PC-9 (cell line): ENCODE measurements at regions not wholly inside any gene's neighbourhood (a gene's known extent, or its start where the extent isn't known, plus 50 kb on each side); places are given as distances from the start of the nearest gene placed in this dataset.

Source experiments
- BruUV-seq: library from RNA; stranded (reverse); fragments of 400-500 nt; replicated peaks from 2 replicates; lab custom pipeline; 2021; lab: Mats Ljungman, UMichigan
- CTCF ChIA-PET: fragments of 300-600 bp; sonication (Branson Sonifier 250); formaldehyde crosslinking; loops from one replicate; lab custom pipeline; 2022; ENCODE audit warnings: antibody characterized with exemption; lab: Charles Lee
- POLR2A ChIA-PET: fragments of 300-600 bp; sonication (Branson Sonifier 250); formaldehyde crosslinking; loops from one replicate; lab custom pipeline; 2022; ENCODE audit warnings: antibody characterized with exemption; ENCODE audit not compliant: unreplicated experiment; lab: Charles Lee
- DNase-seq, 2 experiments: peaks; one replicate each; pipeline versions ENCODE4 v3.0.0 to v3.0.0-alpha.2; 2015 to 2022; ENCODE audit warnings: mixed read lengths in 1 of 2
- H2AFZ ChIP-seq: fragments of 200-600 bp; sonication (generic); 2 replicates; pipeline ENCODE4 v1.8.1; 2017; ENCODE audit warnings: antibody characterized with exemption
- H3F3A ChIP-seq: fragments of 200-600 bp; sonication (generic); 2 replicates; pipeline ENCODE4 v1.8.1; 2017; ENCODE audit warnings: antibody characterized with exemption, mild to moderate bottlenecking, low read depth; ENCODE audit not compliant: insufficient read depth
- H3K27ac ChIP-seq: fragments of 200-600 bp; sonication (generic); 2 replicates; pipeline ENCODE4 v1.6.1; 2016; ENCODE audit warnings: mixed run types
- H3K27me3 ChIP-seq: fragments of 200-600 bp; sonication (generic); 2 replicates; pipeline ENCODE4 v1.6.1; 2016; ENCODE audit warnings: low read depth, mixed run types; ENCODE audit not compliant: insufficient read depth
- H3K36me3 ChIP-seq: fragments of 200-600 bp; sonication (generic); 2 replicates; pipeline ENCODE4 v1.6.1; 2016; ENCODE audit warnings: low read depth, mixed run types
- H3K4me1 ChIP-seq: fragments of 200-600 bp; sonication (generic); replicated peaks from 2 replicates; pipeline ENCODE4 v1.6.1; 2016; ENCODE audit warnings: mixed run types; ENCODE audit not compliant: insufficient read depth
- H3K4me2 ChIP-seq: fragments of 200-600 bp; sonication (generic); 2 replicates; pipeline ENCODE4 v1.6.1; 2017; ENCODE audit warnings: mixed run types
- H3K4me3 ChIP-seq: fragments of 200-600 bp; sonication (generic); 2 replicates; pipeline ENCODE4 v1.6.1; 2016; ENCODE audit warnings: mixed run types
- H3K79me2 ChIP-seq: fragments of 200-600 bp; sonication (generic); 2 replicates; pipeline ENCODE4 v1.6.1; 2017; ENCODE audit warnings: low read depth, mixed run types
- H3K9me2 ChIP-seq: fragments of 200-600 bp; sonication (generic); 2 replicates; pipeline ENCODE4 v1.8.1; 2017; ENCODE audit warnings: mild to moderate bottlenecking; ENCODE audit not compliant: insufficient read depth
- H3K9me3 ChIP-seq: fragments of 200-600 bp; sonication (generic); 2 replicates; pipeline ENCODE4 v1.8.1; 2016; ENCODE audit warnings: low read depth; ENCODE audit not compliant: insufficient read depth
- H4K20me1 ChIP-seq: fragments of 200-600 bp; sonication (generic); 2 replicates; pipeline ENCODE4 v1.8.1; 2017; ENCODE audit not compliant: insufficient read depth
- EZH2 ChIP-seq: fragments of 200-600 bp; sonication (generic); IDR thresholded peaks from 2 replicates; pipeline ENCODE4 v1.8.0; 2017; ENCODE audit warnings: antibody characterized with exemption, low read depth
- intact Hi-C: fragments of 100-400 bp; cut with micrococcal nuclease; formaldehyde crosslinking; loops from one replicate; pipeline ENCODE4 v1.10.0; 2022; ENCODE audit not compliant: unreplicated experiment
- TF ChIP-seq, protein P1 (sequence below): fragments of 200-600 bp; sonication (generic); conservative IDR thresholded peaks from 2 replicates; pipeline ENCODE4 v1.6.1; 2017; ENCODE audit warnings: mixed run types, antibody characterized with exemption, mild to moderate bottlenecking, moderate library complexity

DNA sequence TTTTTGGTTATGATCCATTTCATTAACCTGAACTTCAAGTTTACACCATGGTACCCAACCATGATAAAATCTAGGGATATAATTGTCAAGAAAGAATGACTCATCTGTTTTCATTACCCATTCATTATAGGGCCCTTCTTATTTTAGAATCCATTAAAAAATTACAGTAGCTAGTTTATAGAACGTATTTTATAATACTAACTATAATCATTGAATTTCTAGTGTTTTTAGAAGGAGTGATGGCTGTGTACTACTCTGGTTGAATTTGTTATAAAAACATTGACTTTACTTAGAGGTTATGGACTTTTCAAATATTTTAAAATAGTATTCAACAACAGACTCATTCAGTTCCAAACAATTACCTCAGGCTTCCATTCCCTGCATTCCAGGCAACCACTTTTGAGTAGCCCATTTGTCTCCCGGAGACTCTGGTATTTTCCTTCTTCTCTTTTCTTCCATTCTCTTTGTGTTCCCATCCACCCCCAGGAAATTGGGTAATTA is 71.9 kb upstream of the KLF12 start:
- no TSS peak for BruUV-seq
- Histone ChIP-seq H3F3A (no peaks in the 10 kb centered on the region), H2AFZ (no peak overlapping the region), H3K79me2 (no peaks in the 10 kb centered on the region), H3K36me3 (no peaks in the 10 kb centered on the region), H3K9me2 (no peaks in the 10 kb centered on the region), H3K27me3 (no peaks in the 10 kb centered on the region), H3K9me3 (no peaks in the 10 kb centered on the region), H4K20me1 (no peaks in the 10 kb centered on the region), H3K4me1 (no peaks in the 10 kb centered on the region), H3K4me3 (no peak overlapping the region), H3K27ac (no peak overlapping the region), H3K4me2 (no peak overlapping the region)
- POLR2A ChIA-PET, result no interaction called here
- intact Hi-C loops, result no loop called here
- TF ChIP-seq, protein P1, sequence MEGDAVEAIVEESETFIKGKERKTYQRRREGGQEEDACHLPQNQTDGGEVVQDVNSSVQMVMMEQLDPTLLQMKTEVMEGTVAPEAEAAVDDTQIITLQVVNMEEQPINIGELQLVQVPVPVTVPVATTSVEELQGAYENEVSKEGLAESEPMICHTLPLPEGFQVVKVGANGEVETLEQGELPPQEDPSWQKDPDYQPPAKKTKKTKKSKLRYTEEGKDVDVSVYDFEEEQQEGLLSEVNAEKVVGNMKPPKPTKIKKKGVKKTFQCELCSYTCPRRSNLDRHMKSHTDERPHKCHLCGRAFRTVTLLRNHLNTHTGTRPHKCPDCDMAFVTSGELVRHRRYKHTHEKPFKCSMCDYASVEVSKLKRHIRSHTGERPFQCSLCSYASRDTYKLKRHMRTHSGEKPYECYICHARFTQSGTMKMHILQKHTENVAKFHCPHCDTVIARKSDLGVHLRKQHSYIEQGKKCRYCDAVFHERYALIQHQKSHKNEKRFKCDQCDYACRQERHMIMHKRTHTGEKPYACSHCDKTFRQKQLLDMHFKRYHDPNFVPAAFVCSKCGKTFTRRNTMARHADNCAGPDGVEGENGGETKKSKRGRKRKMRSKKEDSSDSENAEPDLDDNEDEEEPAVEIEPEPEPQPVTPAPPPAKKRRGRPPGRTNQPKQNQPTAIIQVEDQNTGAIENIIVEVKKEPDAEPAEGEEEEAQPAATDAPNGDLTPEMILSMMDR, result no peak
- TF ChIP-seq EZH2, result no peak
- CTCF ChIA-PET, result no interaction called here
- DNase-seq, result no peak

DNA sequence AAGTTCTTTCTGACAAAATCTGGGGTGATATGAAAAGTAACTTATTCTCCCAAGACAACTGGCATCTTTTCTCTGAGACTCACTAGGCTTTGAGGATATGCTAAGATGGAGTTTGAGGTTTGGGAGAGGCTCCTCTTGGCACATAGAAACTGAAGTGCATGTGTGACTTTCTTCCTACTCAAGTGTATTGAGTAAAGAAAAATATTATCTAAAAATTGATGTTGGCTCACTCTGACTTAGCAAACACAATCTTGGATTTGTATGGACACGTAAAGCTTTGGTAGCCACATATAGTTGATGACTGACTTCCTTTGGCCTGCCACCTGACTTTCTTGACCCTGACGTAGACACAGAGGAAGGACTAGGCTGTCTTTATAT is 71.1 kb upstream of the KLF12 start:
- no peak for DNase-seq
- no peaks in the 10 kb centered on the region for H3K27me3 ChIP-seq
- H3K79me2 ChIP-seq, result no peaks in the 10 kb centered on the region
- H3K4me2 ChIP-seq, result no peak overlapping the region
- no TSS peak for BruUV-seq
- no peak overlapping the region for H3K27ac ChIP-seq
- H3F3A ChIP-seq, result no peaks in the 10 kb centered on the region
- H3K9me2 ChIP-seq, result no peaks in the 10 kb centered on the region
- no peak overlapping the region for H2AFZ ChIP-seq
- intact Hi-C loops, result no loop called here
- TF ChIP-seq, protein P1, result no peak
- no peak for TF ChIP-seq EZH2
- no peaks in the 10 kb centered on the region for H3K9me3 ChIP-seq
- no peaks in the 10 kb centered on the region for H3K4me1 ChIP-seq
- H3K4me3 ChIP-seq, result no peak overlapping the region
- H3K36me3 ChIP-seq, result no peaks in the 10 kb centered on the region
- ChIA-PET POLR2A (no interaction called here), CTCF (no interaction called here)
- no peaks in the 10 kb centered on the region for H4K20me1 ChIP-seq

DNA sequence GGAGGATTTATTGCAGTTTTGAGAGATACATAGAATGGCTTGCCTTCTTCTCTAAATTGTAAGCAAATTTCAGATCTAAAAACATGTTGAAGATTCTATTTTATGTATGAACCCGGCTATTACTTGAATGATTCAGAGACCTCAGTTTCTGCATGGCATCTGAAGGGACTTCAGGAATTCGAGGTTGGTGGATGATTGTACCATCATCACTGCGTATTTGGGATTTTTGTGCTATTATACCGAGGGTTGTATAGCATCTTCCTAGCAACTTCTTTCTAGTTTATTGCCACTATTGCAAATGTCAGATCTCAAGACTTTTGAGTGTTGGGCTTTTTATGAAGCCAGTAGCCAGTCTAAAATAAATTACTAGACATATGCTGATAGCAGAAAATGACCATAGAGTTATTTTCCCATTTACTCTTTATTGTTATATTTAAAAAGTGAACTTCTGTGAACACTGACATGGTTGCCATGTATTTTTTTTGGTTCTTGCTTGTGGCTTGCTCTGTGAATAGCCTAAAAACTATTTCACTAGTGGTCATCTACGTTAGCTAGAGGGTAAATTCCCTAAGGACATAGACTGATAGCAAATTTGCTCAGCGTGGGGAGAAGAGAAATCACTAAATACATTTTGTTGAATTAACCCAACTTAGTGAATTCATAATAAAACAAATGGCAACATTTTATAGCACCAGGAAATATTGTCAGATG is 70.6 kb upstream of the KLF12 start:
- H4K20me1 ChIP-seq, result no peaks in the 10 kb centered on the region
- H3K79me2 ChIP-seq, result no peaks in the 10 kb centered on the region
- H3K4me1 ChIP-seq, result no peaks in the 10 kb centered on the region
- no peaks in the 10 kb centered on the region for H3K9me3 ChIP-seq
- no peak for DNase-seq
- POLR2A ChIA-PET, result interaction anchor here (0.7 kb wide), 1 partner anchor 85 kb away, joined by 6 read pairs; no protein-coding TSS in a partner anchor
- intact Hi-C loops, result no loop called here
- no peak overlapping the region for H3K27ac ChIP-seq
- TF ChIP-seq EZH2, result no peak
- TF ChIP-seq, protein P1, result no peak
- no TSS peak for BruUV-seq
- no peak overlapping the region for H3K4me3 ChIP-seq
- no peaks in the 10 kb centered on the region for H3F3A ChIP-seq
- H2AFZ ChIP-seq, result no peak overlapping the region
- no peaks in the 10 kb centered on the region for H3K27me3 ChIP-seq
- H3K9me2 ChIP-seq, result no peaks in the 10 kb centered on the region
- H3K36me3 ChIP-seq, result no peaks in the 10 kb centered on the region
- H3K4me2 ChIP-seq, result no peak overlapping the region
- CTCF ChIA-PET, result no interaction called here
